22Rv1 (cell line): ENCODE measurements at regions not wholly inside any gene's neighbourhood (a gene's known extent, or its start where the extent isn't known, plus 50 kb on each side); places are given as distances from the start of the nearest gene placed in this dataset.

Experiments
- CTCF ChIP-seq: fragments of 450-650 bp; IDR thresholded peaks from 2 replicates; pipeline ENCODE4 v1.5.1; 2017; ENCODE audit warnings: mild to moderate bottlenecking
- ZFX ChIP-seq: fragments of 450-650 bp; IDR thresholded peaks from 2 replicates; pipeline ENCODE4 v1.6.1; 2017; ENCODE audit warnings: antibody characterized with exemption, borderline replicate concordance

- no peak for TF ChIP-seq CTCF
- no peak for TF ChIP-seq ZFX
Measured at GRCh38 chr12:66819587-66819986, 140.7 kb upstream of the GRIP1 start.
